CD4-positive, alpha-beta T cell treated with Interleukin-10 for 1 hour (primary cell): ENCODE measurements at regions not wholly inside any gene's neighbourhood (a gene's known extent, or its start where the extent isn't known, plus 50 kb on each side); places are given as distances from the start of the nearest gene placed in this dataset.
"Not testable (repeated sequence)": the region's sequence is repeated elsewhere in the genome, so short reads cannot be mapped to it uniquely, and the experiment has no call there.

ENCODE experiments used
- DNase-seq: peaks from one replicate; pipeline ENCODE4 v3.0.0-alpha.2; 2020

GRCh38 chr18:66993492-66993891 is 389.6 kb upstream of the CDH19 start:
- DNase-seq, result no peak

- no peak for DNase-seq
Measured at GRCh38 chr18:66990909-66991308, 387.0 kb upstream of the CDH19 start.

GRCh38 chr18:66979009-66979408 is 375.1 kb upstream of the CDH19 start:
- no peak for DNase-seq

- DNase-seq, result no peak
Measured at GRCh38 chr18:66972681-66973080, 368.8 kb upstream of the CDH19 start.

GRCh38 chr18:66971960-66972359 is 368.1 kb upstream of the CDH19 start:
- DNase-seq, result no peak

GRCh38 chr18:66966171-66966570 is 362.3 kb upstream of the CDH19 start:
- no peak for DNase-seq

GRCh38 chr18:66958309-66958708 is 354.4 kb upstream of the CDH19 start:
- no peak for DNase-seq

GRCh38 chr18:66951750-66952149 is 347.9 kb upstream of the CDH19 start:
- DNase-seq, result no peak

GRCh38 chr18:66949419-66949818 is 345.5 kb upstream of the CDH19 start:
- no peak for DNase-seq

- no peak for DNase-seq
Measured at GRCh38 chr18:66937546-66937945, 333.7 kb upstream of the CDH19 start.

- DNase-seq, result no peak
Measured at GRCh38 chr18:66931010-66931409, 327.1 kb upstream of the CDH19 start.

GRCh38 chr18:66916834-66917233 is 312.9 kb upstream of the CDH19 start:
- no peak for DNase-seq

- no peak for DNase-seq
Measured at GRCh38 chr18:66900837-66901236, 296.9 kb upstream of the CDH19 start.

- DNase-seq, result no peak
Measured at GRCh38 chr18:66895631-66896030, 291.7 kb upstream of the CDH19 start.

GRCh38 chr18:66894851-66895250 is 291.0 kb upstream of the CDH19 start:
- no peak for DNase-seq

- DNase-seq, result not testable (repeated sequence)
Measured at GRCh38 chr18:66892388-66892787, 288.5 kb upstream of the CDH19 start.

- DNase-seq, result no peak
Measured at GRCh38 chr18:66874812-66875474, 271.1 kb upstream of the CDH19 start.

- DNase-seq, result no peak
Measured at GRCh38 chr18:66874375-66874774, 270.5 kb upstream of the CDH19 start.

- no peak for DNase-seq
Measured at GRCh38 chr18:66873899-66874298, 270.0 kb upstream of the CDH19 start.

- no peak for DNase-seq
Measured at GRCh38 chr18:66872277-66872676, 268.4 kb upstream of the CDH19 start.

GRCh38 chr18:66867653-66868052 is 263.8 kb upstream of the CDH19 start:
- DNase-seq, result no peak

GRCh38 chr18:66866427-66866940 is 262.6 kb upstream of the CDH19 start:
- DNase-seq, result not testable (repeated sequence)

GRCh38 chr18:66838340-66838987 is 234.6 kb upstream of the CDH19 start:
- no peak for DNase-seq

GRCh38 chr18:66833646-66834045 is 229.8 kb upstream of the CDH19 start:
- no peak for DNase-seq

GRCh38 chr18:66826211-66826610 is 222.3 kb upstream of the CDH19 start:
- no peak for DNase-seq
